NCI-H69 (cell line): ENCODE measurements at regions not wholly inside any gene's neighbourhood (a gene's known extent, or its start where the extent isn't known, plus 50 kb on each side); places are given as distances from the start of the nearest gene placed in this dataset.
"Not testable (repeated sequence)": the region's sequence is repeated elsewhere in the genome, so short reads cannot be mapped to it uniquely, and the experiment has no call there.

ENCODE experiments used
- DNase-seq: peaks from one replicate; lab custom pipeline; 2025; lab: John Stamatoyannopoulos, UW

- DNase-seq: peak; percentile 30
Measured at GRCh38 chr4:171524903-171525302, 288.3 kb upstream of the GALNTL6 start.

DNA sequence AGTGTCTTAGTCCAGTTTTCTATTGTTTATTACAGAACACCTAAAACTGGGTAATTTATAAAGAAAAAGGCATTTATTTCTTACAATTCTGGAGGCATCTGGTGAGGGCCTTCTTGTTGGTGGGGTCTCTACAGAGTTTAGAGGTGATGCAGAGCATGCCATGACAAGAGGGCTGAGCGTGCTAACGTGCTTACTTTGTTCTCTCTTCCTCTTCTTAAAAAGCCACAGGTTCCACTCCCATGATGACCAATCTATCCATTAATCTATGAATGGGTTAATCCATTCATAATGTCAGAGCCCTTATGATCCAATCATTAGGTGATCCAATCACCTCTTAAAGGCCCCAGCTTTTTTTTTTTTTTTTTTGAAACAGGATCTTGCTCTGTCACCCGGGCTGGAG is 291.5 kb upstream of the GALNTL6 start:
- no peak for DNase-seq

DNA sequence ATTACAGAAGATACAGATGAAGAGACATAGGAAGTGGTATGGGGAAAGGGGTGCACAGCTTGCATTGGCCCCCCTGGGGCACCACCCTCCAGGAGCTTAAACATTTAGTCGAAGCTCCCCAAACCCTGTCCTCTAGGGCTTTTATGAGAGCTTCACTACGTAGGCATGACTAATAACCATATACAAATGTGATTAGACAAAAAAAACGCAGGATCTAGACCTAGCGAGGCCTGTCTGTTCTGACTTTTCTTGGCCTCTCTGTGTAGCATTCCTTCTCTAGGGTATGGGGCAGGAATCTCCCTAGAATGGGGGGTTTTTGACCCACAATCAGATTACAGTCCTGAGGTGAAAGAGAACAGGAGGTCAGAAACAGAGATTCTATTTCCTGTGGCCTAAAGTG is 293.7 kb upstream of the GALNTL6 start:
- no peak for DNase-seq

DNA sequence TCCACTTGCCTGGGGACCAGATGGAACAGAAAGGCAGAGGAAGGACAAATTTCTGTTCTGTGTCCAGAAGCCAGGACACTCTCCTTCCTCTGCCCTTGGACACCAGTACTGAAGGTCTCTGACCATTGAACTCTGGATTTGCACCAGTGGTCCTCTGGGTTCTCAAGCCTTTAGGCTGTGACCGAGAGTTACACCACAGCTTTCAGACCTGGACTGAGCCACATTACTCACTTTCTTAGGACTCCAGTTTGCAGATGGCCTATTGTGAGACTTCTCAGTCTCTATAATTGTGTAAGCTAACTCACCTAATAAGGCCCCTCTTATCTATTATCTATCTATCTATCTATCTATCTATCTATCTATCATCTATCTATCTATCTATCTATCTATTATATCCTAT is 295.3 kb upstream of the GALNTL6 start:
- no peak for DNase-seq

- DNase-seq: no peak
Measured at GRCh38 chr4:171516694-171517093, 296.5 kb upstream of the GALNTL6 start.

DNA sequence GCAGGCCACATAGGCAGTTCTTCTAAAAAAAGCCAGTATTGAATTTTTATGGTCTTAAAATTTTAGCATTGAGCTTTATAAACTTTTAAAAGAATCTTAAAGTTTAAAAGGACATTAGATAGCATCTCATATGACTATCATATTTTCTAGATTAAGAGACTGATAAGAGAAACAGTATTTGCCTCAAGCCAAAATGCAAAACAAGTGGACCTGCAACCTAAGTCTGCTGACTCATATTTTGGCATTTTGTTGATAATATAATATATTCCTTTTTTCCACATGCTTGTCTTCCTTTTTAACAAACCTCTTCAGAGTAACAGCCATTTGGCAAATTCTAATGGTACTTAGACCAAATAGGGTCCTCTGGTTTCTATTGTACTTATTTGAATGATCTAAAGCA is 328.5 kb upstream of the GALNTL6 start:
- no peak for DNase-seq

GRCh38 chr4:171478181-171478580 is 335.0 kb upstream of the GALNTL6 start:
- no peak for DNase-seq

- DNase-seq: not testable (repeated sequence)
Measured at GRCh38 chr4:171475111-171475510, 338.1 kb upstream of the GALNTL6 start.

DNA sequence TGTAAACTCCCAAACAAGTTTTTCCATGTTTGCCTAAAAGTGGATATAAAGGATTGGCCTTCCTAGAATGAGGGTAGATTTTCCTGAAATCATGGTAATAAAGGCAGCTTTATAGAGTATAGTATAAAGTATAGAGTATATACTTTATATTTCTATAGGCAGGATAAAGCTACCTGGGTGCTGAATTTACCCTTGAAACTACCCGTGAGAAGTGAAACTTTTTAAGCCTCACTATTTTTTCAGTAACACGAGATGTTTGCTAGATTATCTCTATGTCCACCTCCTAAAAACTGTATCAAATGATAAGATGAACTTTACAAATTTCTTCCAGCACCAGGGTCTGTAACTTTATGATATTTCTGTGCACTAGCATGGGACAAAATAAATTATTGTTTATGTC is 340.0 kb upstream of the GALNTL6 start:
- no peak for DNase-seq

DNA sequence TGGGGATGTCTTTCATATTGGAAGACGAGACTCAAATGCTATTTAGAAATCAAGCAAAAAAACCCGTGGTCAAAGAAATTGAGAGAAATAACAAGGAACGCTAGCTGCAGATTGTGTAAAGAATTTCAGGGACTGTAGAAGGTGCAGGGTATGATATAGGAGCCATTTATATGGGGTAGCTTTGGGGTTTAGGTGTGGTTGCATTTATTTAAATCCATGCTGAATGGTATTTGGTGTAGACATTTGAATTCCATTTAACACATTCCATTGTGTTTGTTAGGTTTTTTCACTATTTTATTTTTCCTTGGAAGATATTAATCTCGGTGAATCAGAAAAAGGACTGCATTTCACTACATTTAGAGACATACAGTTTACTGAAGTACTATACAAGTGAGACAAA is 341.0 kb upstream of the GALNTL6 start:
- no peak for DNase-seq

- DNase-seq: no peak
Measured at GRCh38 chr4:171464499-171464898, 348.7 kb upstream of the GALNTL6 start.

DNA sequence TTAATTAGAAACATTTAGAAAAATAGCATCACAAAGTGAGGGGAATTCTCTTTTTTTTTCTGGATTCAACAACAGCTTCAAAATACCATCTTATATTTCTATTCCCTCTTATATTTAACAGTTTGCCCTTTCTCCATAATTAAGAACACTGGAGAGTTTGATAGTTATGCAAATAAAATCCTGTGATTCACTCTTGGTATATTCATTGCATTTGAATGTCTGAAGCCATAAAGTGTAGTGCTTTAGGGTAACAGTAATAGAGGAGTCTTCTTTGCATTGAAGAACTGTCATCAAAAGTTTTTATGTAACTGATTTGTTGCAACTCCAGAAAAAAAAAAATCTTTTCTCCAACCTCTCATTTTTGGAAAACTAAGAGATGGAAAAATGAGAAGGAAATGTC is 352.0 kb upstream of the GALNTL6 start:
- DNase-seq: no peak

GRCh38 chr4:171448919-171449481 is 364.2 kb upstream of the GALNTL6 start:
- no peak for DNase-seq

DNA sequence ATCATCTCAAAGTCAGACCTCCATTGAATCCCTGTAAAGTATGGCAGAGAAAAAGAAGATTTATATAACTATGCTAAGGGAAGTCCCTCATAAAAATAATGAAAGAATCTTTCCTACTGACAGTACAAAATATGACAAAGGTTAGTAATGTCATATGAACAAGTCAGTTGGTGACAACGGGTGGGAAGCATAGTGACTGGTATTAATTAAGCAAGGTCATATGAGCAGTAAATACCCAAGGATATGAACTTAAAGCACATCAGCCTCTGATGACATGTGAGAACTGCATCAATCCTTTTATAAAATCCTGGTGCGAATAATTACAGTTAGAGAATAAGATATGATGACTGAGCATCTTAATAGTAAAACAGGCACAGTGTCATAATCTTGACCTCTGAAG is 364.8 kb upstream of the GALNTL6 start:
- DNase-seq: no peak

DNA sequence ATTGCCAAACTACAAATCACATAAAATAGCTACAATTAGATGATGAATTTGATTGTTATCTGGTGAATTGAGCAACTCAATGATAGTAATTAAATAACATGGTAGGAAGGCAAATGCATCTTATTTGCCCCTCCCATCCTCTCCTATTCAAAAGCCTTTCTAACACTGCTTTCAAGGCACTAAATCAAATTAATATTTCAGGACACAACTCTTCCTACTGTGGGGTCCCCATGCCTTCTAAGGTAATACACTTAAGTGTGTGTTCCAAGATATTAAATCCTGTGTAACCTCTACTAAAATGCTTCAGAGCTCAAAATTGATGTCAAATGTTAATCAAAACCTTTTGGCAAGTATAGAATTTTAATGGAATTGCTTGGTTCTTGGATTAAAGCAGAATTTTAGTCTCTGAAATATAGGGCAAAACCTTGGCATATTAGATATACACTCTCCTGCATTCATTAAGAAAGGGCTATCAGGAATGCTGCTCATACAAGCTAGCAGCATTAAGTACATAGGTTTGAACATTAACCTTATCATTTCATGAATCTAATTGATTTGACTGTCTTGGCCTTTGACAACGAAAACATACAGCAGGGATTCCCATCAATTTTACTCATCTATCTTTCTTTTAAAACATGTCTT is 371.8 kb upstream of the GALNTL6 start:
- DNase-seq: peak; percentile 5

DNA sequence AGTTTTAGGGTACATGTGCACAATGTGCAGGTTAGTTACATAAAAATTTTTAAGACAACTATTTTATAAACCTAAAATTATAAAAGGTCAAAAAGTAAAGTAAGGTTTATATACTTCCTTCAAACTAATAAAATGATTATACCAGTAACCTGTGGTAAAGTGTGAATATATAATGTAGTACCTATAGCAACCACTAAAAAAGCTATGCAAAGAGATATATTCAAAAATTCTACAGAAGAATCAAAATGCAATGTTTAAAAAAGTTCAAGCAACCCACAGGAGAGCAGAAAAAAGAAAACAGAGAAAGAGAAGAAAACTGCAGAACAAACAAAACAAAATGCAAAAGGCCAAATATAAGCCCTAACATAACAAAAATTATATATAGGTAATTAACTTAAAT is 379.5 kb upstream of the GALNTL6 start:
- DNase-seq: no peak

DNA sequence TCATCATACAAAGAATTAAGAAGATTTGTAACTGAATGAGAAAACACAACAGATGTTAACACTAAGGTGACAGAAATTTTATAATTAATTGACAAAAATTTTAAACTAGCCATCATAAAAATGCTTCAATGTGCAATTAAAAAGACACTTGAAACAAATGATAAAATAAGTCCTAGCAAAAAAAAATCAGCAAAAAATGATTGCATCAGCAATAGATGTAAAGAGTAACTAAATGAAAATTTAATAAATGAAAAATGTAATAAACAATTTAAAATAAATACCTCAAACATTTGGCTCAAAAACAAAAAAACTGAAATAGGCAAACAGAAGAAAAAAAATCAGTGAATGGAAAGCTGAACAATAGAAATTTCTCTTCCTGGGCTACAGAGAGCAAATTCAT is 380.7 kb upstream of the GALNTL6 start:
- DNase-seq: no peak

DNA sequence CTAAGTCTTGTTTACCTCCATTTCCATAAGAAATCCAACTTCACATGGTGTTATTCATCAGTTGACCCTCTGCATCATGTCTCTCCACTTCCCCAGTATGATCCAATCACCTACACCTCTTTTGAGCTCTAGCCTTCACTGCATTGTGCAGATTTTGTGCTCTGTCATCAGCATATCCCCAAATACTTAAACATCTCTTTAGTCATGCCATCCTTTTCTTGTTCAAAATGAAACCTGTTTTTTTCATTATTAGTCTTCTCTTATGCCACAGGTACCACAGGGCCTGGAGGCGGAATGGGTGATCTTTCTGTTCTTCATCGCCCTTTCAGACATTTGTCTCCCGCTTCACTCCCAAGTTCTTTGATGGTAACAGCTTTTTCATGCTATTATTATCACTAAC is 382.7 kb upstream of the GALNTL6 start:
- DNase-seq: no peak

DNA sequence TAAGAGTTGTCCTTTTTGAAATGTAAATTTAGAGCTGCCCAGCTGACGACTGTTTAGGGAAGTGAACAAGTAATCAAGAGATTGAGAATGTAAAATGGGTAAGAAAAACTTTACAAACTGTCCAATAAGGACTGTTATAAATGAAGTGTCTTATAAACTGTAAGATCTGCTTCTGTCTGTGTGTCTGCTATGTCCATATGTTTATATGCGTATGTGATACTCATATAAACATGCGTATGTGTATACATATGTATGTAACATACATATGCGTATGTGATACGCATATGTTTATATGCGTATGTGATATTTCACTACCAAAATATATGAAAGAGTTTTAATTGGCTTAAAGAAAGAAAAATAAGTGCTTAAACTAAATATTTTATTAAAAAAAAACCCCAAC is 416.0 kb upstream of the GALNTL6 start:
- DNase-seq: no peak

DNA sequence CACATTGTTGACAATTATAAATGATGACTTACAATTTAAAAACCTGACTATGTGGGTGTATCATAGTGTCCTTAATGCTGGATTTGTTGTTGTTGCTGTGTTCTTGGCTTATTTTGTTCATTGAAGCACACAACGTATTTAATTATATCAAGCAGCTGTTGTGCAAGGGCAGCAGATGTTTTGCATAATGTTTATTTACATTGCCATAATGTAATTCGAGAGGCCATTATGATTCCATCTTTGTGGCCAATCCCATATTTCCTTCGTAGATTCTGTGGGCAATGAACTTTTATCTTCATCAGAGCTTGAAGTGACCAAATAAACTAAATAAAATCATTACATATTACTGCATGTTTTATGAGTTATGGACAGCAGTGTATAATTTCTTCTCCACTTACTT is 422.6 kb upstream of the GALNTL6 start:
- DNase-seq: peak; percentile 44

- DNase-seq: no peak
Measured at GRCh38 chr4:171378323-171378722, 434.9 kb upstream of the GALNTL6 start.

DNA sequence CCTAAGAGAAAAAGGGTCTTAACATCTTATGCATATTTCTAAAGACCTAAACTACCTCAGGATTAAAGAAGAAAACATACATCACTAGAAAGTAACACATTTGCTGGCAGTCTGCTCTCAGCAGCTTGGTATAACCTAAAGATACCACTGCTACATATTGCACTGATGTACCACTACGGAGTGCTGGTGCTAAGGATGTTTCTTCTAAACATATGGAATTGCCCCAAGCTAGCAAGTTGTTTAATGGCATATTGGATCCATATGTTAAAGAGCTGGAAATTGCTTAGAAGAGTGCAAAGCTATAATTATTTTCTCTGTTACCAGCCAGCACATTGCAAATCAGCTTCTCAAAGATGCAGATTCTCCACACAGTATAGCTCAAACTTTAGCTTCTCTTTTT is 436.5 kb upstream of the GALNTL6 start:
- peak; percentile 11 for DNase-seq

DNA sequence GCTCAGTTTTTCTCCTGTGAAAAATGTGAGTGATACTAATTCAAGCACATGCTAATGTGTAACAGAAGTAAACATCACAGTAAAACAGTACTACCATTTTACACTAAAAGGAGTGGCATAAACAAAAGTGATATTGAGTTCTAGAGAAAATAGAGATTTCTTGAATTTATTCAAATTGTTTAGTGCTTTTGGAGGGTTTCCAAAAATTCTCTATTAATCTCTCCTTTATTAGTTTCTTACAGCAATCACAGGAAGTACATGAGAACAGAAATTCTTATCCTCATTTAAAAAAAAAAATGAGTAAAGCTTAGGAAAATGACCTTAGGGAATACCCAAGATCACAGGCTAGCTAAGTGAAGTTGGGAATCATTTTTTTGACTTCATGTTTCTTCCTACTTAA is 459.7 kb upstream of the GALNTL6 start:
- no peak for DNase-seq

GRCh38 chr4:171348090-171348489 is 465.1 kb upstream of the GALNTL6 start:
- DNase-seq: no peak
